Loucy (cell line): ENCODE measurements at regions not wholly inside any gene's neighbourhood (a gene's known extent, or its start where the extent isn't known, plus 50 kb on each side); places are given as distances from the start of the nearest gene placed in this dataset.

ENCODE experiments used
- EZH2phosphoT487 ChIP-seq: fragments of 200-600 bp; IDR thresholded peaks from 2 replicates; pipeline ENCODE4 v1.6.1; 2018; ENCODE audit warnings: antibody characterized with exemption, mild to moderate bottlenecking, moderate library complexity, borderline replicate concordance
- TF ChIP-seq, protein P1 (sequence below): fragments of 200-600 bp; sonication (generic); conservative IDR thresholded peaks from 2 replicates; pipeline ENCODE4 v1.5.1; 2014; ENCODE audit warnings: mild to moderate bottlenecking, antibody characterized with exemption, low read length

DNA sequence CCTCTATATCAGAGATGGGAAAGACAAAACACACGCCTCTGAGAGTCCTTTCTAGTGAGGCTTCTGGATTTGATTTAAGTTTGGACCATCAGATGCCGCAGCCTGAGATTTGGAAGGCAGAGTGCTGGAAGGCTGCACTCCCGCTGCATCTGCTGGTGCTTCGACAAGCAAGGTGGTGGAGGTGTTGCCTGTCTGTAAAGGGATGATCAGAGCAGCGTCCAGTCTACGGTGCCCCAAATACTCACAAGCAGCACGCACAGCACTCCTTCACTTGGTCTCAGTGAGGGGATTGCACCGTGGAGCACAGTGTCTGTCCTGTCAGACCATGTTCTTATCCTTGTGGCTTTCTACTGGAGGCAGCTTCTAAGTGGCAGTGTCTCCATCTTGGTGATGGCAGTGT, 221.4 kb downstream of the GADD45G start:
- TF ChIP-seq, protein P1, sequence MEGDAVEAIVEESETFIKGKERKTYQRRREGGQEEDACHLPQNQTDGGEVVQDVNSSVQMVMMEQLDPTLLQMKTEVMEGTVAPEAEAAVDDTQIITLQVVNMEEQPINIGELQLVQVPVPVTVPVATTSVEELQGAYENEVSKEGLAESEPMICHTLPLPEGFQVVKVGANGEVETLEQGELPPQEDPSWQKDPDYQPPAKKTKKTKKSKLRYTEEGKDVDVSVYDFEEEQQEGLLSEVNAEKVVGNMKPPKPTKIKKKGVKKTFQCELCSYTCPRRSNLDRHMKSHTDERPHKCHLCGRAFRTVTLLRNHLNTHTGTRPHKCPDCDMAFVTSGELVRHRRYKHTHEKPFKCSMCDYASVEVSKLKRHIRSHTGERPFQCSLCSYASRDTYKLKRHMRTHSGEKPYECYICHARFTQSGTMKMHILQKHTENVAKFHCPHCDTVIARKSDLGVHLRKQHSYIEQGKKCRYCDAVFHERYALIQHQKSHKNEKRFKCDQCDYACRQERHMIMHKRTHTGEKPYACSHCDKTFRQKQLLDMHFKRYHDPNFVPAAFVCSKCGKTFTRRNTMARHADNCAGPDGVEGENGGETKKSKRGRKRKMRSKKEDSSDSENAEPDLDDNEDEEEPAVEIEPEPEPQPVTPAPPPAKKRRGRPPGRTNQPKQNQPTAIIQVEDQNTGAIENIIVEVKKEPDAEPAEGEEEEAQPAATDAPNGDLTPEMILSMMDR, result no peak
- TF ChIP-seq EZH2phosphoT487, result no peak
